HG03066 (cell line): ENCODE measurements at regions not wholly inside any gene's neighbourhood (a gene's known extent, or its start where the extent isn't known, plus 50 kb on each side); places are given as distances from the start of the nearest gene placed in this dataset.

ENCODE experiments used
- ATAC-seq: cut with Tn5 transposase; IDR thresholded peaks from one replicate; pipeline ENCODE4 v1.9.1; 2021; ENCODE audit warnings: low read depth; ENCODE audit not compliant: unreplicated experiment

GRCh38 chr7:84447636-84448293, 253.2 kb upstream of the SEMA3A start:
- ATAC-seq: no peak

- no peak for ATAC-seq
These were observed 252.4 kb upstream of the SEMA3A start for GRCh38 chr7:84446991-84447480.

- no peak for ATAC-seq
These were observed 231.2 kb upstream of the SEMA3A start for GRCh38 chr7:84425702-84426259.

- ATAC-seq: no peak
These were observed 228.2 kb upstream of the SEMA3A start for GRCh38 chr7:84422790-84423189.

GRCh38 chr7:84412161-84412969, 217.8 kb upstream of the SEMA3A start:
- ATAC-seq: no peak

- no peak for ATAC-seq
These were observed 205.1 kb upstream of the SEMA3A start for GRCh38 chr7:84399661-84400060.

- no peak for ATAC-seq
These were observed 199.6 kb upstream of the SEMA3A start for GRCh38 chr7:84394219-84394618.

GRCh38 chr7:84393786-84394185, 199.2 kb upstream of the SEMA3A start:
- no peak for ATAC-seq

- ATAC-seq: no peak
These were observed 196.3 kb upstream of the SEMA3A start for GRCh38 chr7:84390845-84391244.

GRCh38 chr7:84389242-84389641, 194.7 kb upstream of the SEMA3A start:
- peak; percentile 99 for ATAC-seq

- no peak for ATAC-seq
These were observed 193.0 kb upstream of the SEMA3A start for GRCh38 chr7:84387595-84387994.

- no peak for ATAC-seq
These were observed 189.8 kb upstream of the SEMA3A start for GRCh38 chr7:84384417-84384816.

- ATAC-seq: no peak
These were observed 184.9 kb upstream of the SEMA3A start for GRCh38 chr7:84379446-84379845.

GRCh38 chr7:84372712-84373111, 178.1 kb upstream of the SEMA3A start:
- no peak for ATAC-seq

GRCh38 chr7:84372155-84372621, 177.6 kb upstream of the SEMA3A start:
- ATAC-seq: no peak

- no peak for ATAC-seq
These were observed 175.5 kb upstream of the SEMA3A start for GRCh38 chr7:84370114-84370513.

- no peak for ATAC-seq
These were observed 173.5 kb upstream of the SEMA3A start for GRCh38 chr7:84368122-84368521.

GRCh38 chr7:84364708-84365107, 170.1 kb upstream of the SEMA3A start:
- no peak for ATAC-seq

- no peak for ATAC-seq
These were observed 169.2 kb upstream of the SEMA3A start for GRCh38 chr7:84363741-84364140.

GRCh38 chr7:84362828-84363227, 168.2 kb upstream of the SEMA3A start:
- ATAC-seq: no peak

- ATAC-seq: no peak
These were observed 167.8 kb upstream of the SEMA3A start for GRCh38 chr7:84362360-84362759.
